ENCODE measurements at regions not wholly inside any gene's neighbourhood (a gene's known extent, or its start where the extent isn't known, plus 50 kb on each side); places are given as distances from the start of the nearest gene placed in this dataset.
"Not testable (repeated sequence)": the region's sequence is repeated elsewhere in the genome, so short reads cannot be mapped to it uniquely, and the experiment has no call there.

DNA sequence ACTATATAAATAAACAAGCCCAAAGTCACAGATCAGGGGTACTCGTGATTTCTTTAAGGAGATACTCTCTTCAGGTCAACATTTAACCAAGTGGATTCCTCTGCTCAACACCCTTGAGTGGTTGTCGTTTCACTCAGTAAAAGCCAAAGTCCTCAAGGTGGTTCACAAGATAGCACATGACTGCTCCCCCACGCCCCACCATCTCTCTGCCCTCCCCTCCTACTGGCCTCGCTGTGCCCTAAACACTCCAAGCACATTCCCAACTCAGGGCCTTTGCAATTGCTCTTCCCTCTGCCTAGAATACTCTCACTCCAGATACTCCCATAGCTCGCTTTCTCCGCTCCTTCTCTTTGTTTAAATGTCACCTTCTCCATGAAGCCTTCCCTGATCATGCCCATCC lies 72.1 kb upstream of the FHIP2A start:
- peak overlapping the region; percentile 99 for H3K27ac ChIP-seq (ENCODE audit: low read length)
- H3K9me3 ChIP-seq (ENCODE audit: control insufficient read depth, insufficient read depth, low read depth, low read length) = no peaks in the 10 kb centered on the region
- H3K4me1 ChIP-seq (ENCODE audit: control insufficient read depth, insufficient read depth, low read length) = peaks cover 56% of the 10 kb centered on the region
- no peaks in the 10 kb centered on the region for H3K27me3 ChIP-seq (ENCODE audit: control insufficient read depth, insufficient read depth, low read length)
- ATAC-seq = no peak
- in situ Hi-C loops (cut with HindIII; ENCODE audit: low pct_unique_long_range_greater_than_20kb, low sequenced_read_pairs) (no loop called here), intact Hi-C loops (cut with micrococcal nuclease; ENCODE audit: unreplicated experiment) (no loop called here)
- no peak for DNase-seq (ENCODE audit: low read depth, low spot score)
- H3K36me3 ChIP-seq (ENCODE audit: control insufficient read depth, insufficient read depth, low read length) = no peaks in the 10 kb centered on the region
- ChIA-PET CTCF (no interaction called here), POLR2A (interaction anchor here (0.6 to 0.8 kb wide), 2 partner anchors 28 to 36 kb away, joined by 4 to 5 read pairs; no protein-coding TSS in a partner anchor)
- TF ChIP-seq, protein P1, sequence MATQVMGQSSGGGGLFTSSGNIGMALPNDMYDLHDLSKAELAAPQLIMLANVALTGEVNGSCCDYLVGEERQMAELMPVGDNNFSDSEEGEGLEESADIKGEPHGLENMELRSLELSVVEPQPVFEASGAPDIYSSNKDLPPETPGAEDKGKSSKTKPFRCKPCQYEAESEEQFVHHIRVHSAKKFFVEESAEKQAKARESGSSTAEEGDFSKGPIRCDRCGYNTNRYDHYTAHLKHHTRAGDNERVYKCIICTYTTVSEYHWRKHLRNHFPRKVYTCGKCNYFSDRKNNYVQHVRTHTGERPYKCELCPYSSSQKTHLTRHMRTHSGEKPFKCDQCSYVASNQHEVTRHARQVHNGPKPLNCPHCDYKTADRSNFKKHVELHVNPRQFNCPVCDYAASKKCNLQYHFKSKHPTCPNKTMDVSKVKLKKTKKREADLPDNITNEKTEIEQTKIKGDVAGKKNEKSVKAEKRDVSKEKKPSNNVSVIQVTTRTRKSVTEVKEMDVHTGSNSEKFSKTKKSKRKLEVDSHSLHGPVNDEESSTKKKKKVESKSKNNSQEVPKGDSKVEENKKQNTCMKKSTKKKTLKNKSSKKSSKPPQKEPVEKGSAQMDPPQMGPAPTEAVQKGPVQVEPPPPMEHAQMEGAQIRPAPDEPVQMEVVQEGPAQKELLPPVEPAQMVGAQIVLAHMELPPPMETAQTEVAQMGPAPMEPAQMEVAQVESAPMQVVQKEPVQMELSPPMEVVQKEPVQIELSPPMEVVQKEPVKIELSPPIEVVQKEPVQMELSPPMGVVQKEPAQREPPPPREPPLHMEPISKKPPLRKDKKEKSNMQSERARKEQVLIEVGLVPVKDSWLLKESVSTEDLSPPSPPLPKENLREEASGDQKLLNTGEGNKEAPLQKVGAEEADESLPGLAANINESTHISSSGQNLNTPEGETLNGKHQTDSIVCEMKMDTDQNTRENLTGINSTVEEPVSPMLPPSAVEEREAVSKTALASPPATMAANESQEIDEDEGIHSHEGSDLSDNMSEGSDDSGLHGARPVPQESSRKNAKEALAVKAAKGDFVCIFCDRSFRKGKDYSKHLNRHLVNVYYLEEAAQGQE (IDR thresholded peaks at IDR 0.05; ENCODE audit: insufficient read depth in 1 of 2, low read depth in 2 of 2, low read length in 1 of 2) = no peak
- no peak for TF ChIP-seq SIN3A (IDR thresholded peaks at IDR 0.05; ENCODE audit: borderline replicate concordance, insufficient read depth, low read depth, low read length)
- no peak for TF ChIP-seq POLR2AphosphoS5 (IDR thresholded peaks at IDR 0.05; ENCODE audit: low read depth, low read length)
- TF ChIP-seq, protein P2, sequence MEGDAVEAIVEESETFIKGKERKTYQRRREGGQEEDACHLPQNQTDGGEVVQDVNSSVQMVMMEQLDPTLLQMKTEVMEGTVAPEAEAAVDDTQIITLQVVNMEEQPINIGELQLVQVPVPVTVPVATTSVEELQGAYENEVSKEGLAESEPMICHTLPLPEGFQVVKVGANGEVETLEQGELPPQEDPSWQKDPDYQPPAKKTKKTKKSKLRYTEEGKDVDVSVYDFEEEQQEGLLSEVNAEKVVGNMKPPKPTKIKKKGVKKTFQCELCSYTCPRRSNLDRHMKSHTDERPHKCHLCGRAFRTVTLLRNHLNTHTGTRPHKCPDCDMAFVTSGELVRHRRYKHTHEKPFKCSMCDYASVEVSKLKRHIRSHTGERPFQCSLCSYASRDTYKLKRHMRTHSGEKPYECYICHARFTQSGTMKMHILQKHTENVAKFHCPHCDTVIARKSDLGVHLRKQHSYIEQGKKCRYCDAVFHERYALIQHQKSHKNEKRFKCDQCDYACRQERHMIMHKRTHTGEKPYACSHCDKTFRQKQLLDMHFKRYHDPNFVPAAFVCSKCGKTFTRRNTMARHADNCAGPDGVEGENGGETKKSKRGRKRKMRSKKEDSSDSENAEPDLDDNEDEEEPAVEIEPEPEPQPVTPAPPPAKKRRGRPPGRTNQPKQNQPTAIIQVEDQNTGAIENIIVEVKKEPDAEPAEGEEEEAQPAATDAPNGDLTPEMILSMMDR (IDR thresholded peaks at IDR 0.05) = no peak
- no peak for TF ChIP-seq TCF7L2 (IDR thresholded peaks at IDR 0.05; ENCODE audit: low read depth, low read length)
- BruUV-seq (replicated peaks) = no TSS peak
- H3K4me3 ChIP-seq (ENCODE audit: low read depth in 2 of 2, low read length in 2 of 2) = no peak overlapping the region

DNA sequence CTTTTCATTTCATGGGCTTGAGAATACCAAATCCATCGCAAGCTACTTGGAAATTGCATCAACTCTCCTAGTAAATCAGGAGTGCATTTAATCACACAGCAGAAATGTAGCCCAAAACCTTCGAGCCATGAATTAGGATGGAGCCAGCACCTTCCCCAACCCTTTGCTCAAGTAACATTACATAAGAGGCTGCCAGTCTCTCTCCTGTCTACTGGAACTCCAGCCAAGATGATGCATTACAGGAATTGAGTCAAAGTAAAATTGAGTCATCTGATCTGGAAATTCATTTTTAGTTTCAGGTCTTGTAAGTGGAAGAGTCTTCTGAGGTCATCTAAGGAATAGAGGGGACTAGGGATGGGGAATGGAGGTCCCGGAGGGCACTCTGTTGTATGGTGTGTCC lies 69.7 kb upstream of the FHIP2A start:
- no peaks in the 10 kb centered on the region for H3K9me3 ChIP-seq (ENCODE audit: control insufficient read depth, insufficient read depth, low read depth, low read length)
- in situ Hi-C loops (cut with HindIII; ENCODE audit: low pct_unique_long_range_greater_than_20kb, low sequenced_read_pairs) (no loop called here), intact Hi-C loops (cut with micrococcal nuclease; ENCODE audit: unreplicated experiment) (loop anchor here (5.0 kb wide), 1 partner anchor 35 kb away; no protein-coding TSS in a partner anchor)
- H3K36me3 ChIP-seq (ENCODE audit: control insufficient read depth, insufficient read depth, low read length) = no peaks in the 10 kb centered on the region
- H3K4me3 ChIP-seq (ENCODE audit: low read depth in 2 of 2, low read length in 2 of 2) = no peak overlapping the region
- peaks cover 75% of the 10 kb centered on the region for H3K4me1 ChIP-seq (ENCODE audit: control insufficient read depth, insufficient read depth, low read length)
- BruUV-seq (replicated peaks) = no TSS peak
- TF ChIP-seq, protein P2 (IDR thresholded peaks at IDR 0.05) = no peak
- TF ChIP-seq TCF7L2 (IDR thresholded peaks at IDR 0.05; ENCODE audit: low read depth, low read length) (no peak), POLR2AphosphoS5 (IDR thresholded peaks at IDR 0.05; ENCODE audit: low read depth, low read length) (no peak), SIN3A (IDR thresholded peaks at IDR 0.05; ENCODE audit: borderline replicate concordance, insufficient read depth, low read depth, low read length) (no peak)
- TF ChIP-seq, protein P1 (IDR thresholded peaks at IDR 0.05; ENCODE audit: insufficient read depth in 1 of 2, low read depth in 2 of 2, low read length in 1 of 2) = no peak
- H3K27me3 ChIP-seq (ENCODE audit: control insufficient read depth, insufficient read depth, low read length) = no peaks in the 10 kb centered on the region
- ChIA-PET CTCF (no interaction called here), POLR2A (no interaction called here)
- ATAC-seq (no peak), DNase-seq (ENCODE audit: low read depth, low spot score) (no peak)
- peak overlapping the region; percentile 99 for H3K27ac ChIP-seq (ENCODE audit: low read length)

DNA sequence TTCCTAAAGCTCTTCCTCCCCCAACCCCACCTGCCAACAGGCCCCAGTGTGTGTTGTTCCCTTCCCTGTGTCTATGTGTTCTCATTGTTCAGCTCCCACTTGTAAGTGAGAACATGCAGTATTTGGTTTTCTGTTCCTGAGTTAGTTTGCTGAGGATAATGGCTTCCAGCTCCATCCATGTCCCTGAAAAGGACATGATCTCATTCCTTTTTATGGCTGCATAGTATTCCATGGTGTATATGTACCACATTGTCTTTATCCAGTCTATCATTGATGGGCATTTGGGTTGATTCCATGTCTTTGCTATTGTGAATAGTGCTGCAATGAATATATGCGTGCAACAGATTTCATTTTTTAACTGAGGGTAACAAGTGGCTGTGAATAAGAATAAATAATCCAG lies 69.0 kb upstream of the FHIP2A start:
- H3K9me3 ChIP-seq (ENCODE audit: control insufficient read depth, insufficient read depth, low read depth, low read length); CTCF ChIA-PET; H3K4me3 ChIP-seq (ENCODE audit: low read depth in 2 of 2, low read length in 2 of 2); BruUV-seq (replicated peaks); H3K27me3 ChIP-seq (ENCODE audit: control insufficient read depth, insufficient read depth, low read length); in situ Hi-C loops (cut with HindIII; ENCODE audit: low pct_unique_long_range_greater_than_20kb, low sequenced_read_pairs); ATAC-seq; H3K36me3 ChIP-seq (ENCODE audit: control insufficient read depth, insufficient read depth, low read length); DNase-seq (ENCODE audit: low read depth, low spot score); POLR2A ChIA-PET: not testable (repeated sequence)
- H3K27ac ChIP-seq (ENCODE audit: low read length) = peak overlapping the region; percentile 99
- H3K4me1 ChIP-seq (ENCODE audit: control insufficient read depth, insufficient read depth, low read length) = peaks cover 82% of the 10 kb centered on the region
- intact Hi-C loops (cut with micrococcal nuclease; ENCODE audit: unreplicated experiment) = loop anchor here (5.0 kb wide), 1 partner anchor 35 kb away; no protein-coding TSS in a partner anchor
